ENCODE measurements at regions not wholly inside any gene's neighbourhood (a gene's known extent, or its start where the extent isn't known, plus 50 kb on each side); places are given as distances from the start of the nearest gene placed in this dataset.

- Histone ChIP-seq H4K20me1 (ENCODE audit: low read depth) (no peaks in the 10 kb centered on the region), H3K27ac (no peak overlapping the region), H3K4me2 (no peak overlapping the region), H3K27me3 (no peaks in the 10 kb centered on the region), H3K79me2 (ENCODE audit: low read depth) (no peaks in the 10 kb centered on the region), H3F3A (ENCODE audit: low read depth) (no peaks in the 10 kb centered on the region), H2AFZ (replicated peaks) (no peak overlapping the region), H3K4me1 (no peaks in the 10 kb centered on the region), H3K36me3 (no peaks in the 10 kb centered on the region), H3K9me3 (ENCODE audit: low read depth) (no peaks in the 10 kb centered on the region), H3K4me3 (no peak overlapping the region), H3K9ac (no peak overlapping the region)
- Mint-ChIP-seq H3K27me3 (ENCODE audit: insufficient read depth, low read depth) (no peaks in the 10 kb centered on the region), H3K27ac (no peak overlapping the region), H3K4me1 (no peaks in the 10 kb centered on the region), H3K36me3 (no peaks in the 10 kb centered on the region), H3K4me3 (no peak overlapping the region), H3K9me3 (no peaks in the 10 kb centered on the region)
- no peak for TF ChIP-seq EZH2phosphoT487 (IDR thresholded peaks at IDR 0.05)
- no peak for TF ChIP-seq CTCF (IDR thresholded peaks at IDR 0.05)
- TF ChIP-seq EZH2 (IDR thresholded peaks at IDR 0.05): no peak
- no peak for DNase-seq (ENCODE audit: low spot score)
Observed at GRCh38 chrX:138534410-138534809, 177.1 kb downstream of the FGF13 start.

GRCh38 chrX:138519296-138519695, 192.2 kb downstream of the FGF13 start:
- Mint-ChIP-seq H3K4me3 (no peak overlapping the region), H3K36me3 (no peaks in the 10 kb centered on the region), H3K4me1 (peaks cover 23% of the 10 kb centered on the region), H3K9me3 (no peaks in the 10 kb centered on the region), H3K27me3 (ENCODE audit: insufficient read depth, low read depth) (no peaks in the 10 kb centered on the region), H3K27ac (peak overlapping the region; percentile 94)
- Histone ChIP-seq H3K4me2 (no peak overlapping the region), H3K79me2 (ENCODE audit: low read depth) (no peaks in the 10 kb centered on the region), H4K20me1 (ENCODE audit: low read depth) (no peaks in the 10 kb centered on the region), H2AFZ (replicated peaks) (no peak overlapping the region), H3K4me3 (no peak overlapping the region), H3K27ac (no peak overlapping the region), H3K36me3 (no peaks in the 10 kb centered on the region), H3K9ac (no peak overlapping the region), H3F3A (ENCODE audit: low read depth) (no peaks in the 10 kb centered on the region), H3K9me3 (ENCODE audit: low read depth) (no peaks in the 10 kb centered on the region), H3K27me3 (no peaks in the 10 kb centered on the region), H3K4me1 (peaks cover 3% of the 10 kb centered on the region)
- TF ChIP-seq EZH2phosphoT487 (IDR thresholded peaks at IDR 0.05) (no peak), CTCF (IDR thresholded peaks at IDR 0.05) (no peak), EZH2 (IDR thresholded peaks at IDR 0.05) (no peak)
- peak; percentile 76 for DNase-seq (ENCODE audit: low spot score)

- Histone ChIP-seq H4K20me1 (ENCODE audit: low read depth) (no peaks in the 10 kb centered on the region), H3F3A (ENCODE audit: low read depth) (no peaks in the 10 kb centered on the region), H3K4me1 (no peaks in the 10 kb centered on the region), H3K9ac (no peak overlapping the region), H3K27ac (no peak overlapping the region), H3K36me3 (no peaks in the 10 kb centered on the region), H2AFZ (replicated peaks) (no peak overlapping the region), H3K9me3 (ENCODE audit: low read depth) (no peaks in the 10 kb centered on the region), H3K27me3 (no peaks in the 10 kb centered on the region), H3K79me2 (ENCODE audit: low read depth) (no peaks in the 10 kb centered on the region), H3K4me2 (no peak overlapping the region), H3K4me3 (no peak overlapping the region)
- TF ChIP-seq EZH2phosphoT487 (IDR thresholded peaks at IDR 0.05): no peak
- TF ChIP-seq EZH2 (IDR thresholded peaks at IDR 0.05): no peak
- no peak for TF ChIP-seq CTCF (IDR thresholded peaks at IDR 0.05)
- Mint-ChIP-seq H3K9me3 (peaks cover 8% of the 10 kb centered on the region), H3K27ac (no peak overlapping the region), H3K36me3 (no peaks in the 10 kb centered on the region), H3K4me3 (no peak overlapping the region), H3K4me1 (no peaks in the 10 kb centered on the region), H3K27me3 (ENCODE audit: insufficient read depth, low read depth) (no peaks in the 10 kb centered on the region)
- DNase-seq (ENCODE audit: low spot score): no peak
Observed at GRCh38 chrX:138504273-138504672, 207.2 kb downstream of the FGF13 start.

- H3K79me2 ChIP-seq (ENCODE audit: low read depth): no peaks in the 10 kb centered on the region
- H3K9ac ChIP-seq: no peak overlapping the region
- no peaks in the 10 kb centered on the region for H4K20me1 ChIP-seq (ENCODE audit: low read depth)
- no peak overlapping the region for H3K4me3 ChIP-seq
- H3K4me1 ChIP-seq: no peaks in the 10 kb centered on the region
- H3K27ac ChIP-seq: no peak overlapping the region
- no peak overlapping the region for H2AFZ ChIP-seq (replicated peaks)
- Mint-ChIP-seq H3K4me3 (no peak overlapping the region), H3K27ac (no peak overlapping the region), H3K9me3 (no peaks in the 10 kb centered on the region), H3K27me3 (ENCODE audit: insufficient read depth, low read depth) (no peaks in the 10 kb centered on the region), H3K4me1 (no peaks in the 10 kb centered on the region), H3K36me3 (no peaks in the 10 kb centered on the region)
- H3K9me3 ChIP-seq (ENCODE audit: low read depth): no peaks in the 10 kb centered on the region
- no peaks in the 10 kb centered on the region for H3F3A ChIP-seq (ENCODE audit: low read depth)
- H3K36me3 ChIP-seq: no peaks in the 10 kb centered on the region
- H3K27me3 ChIP-seq: no peaks in the 10 kb centered on the region
- DNase-seq (ENCODE audit: low spot score): no peak
- no peak overlapping the region for H3K4me2 ChIP-seq
- TF ChIP-seq EZH2phosphoT487 (IDR thresholded peaks at IDR 0.05): no peak
- no peak for TF ChIP-seq EZH2 (IDR thresholded peaks at IDR 0.05)
- TF ChIP-seq CTCF (IDR thresholded peaks at IDR 0.05): no peak
Observed at GRCh38 chrX:138492371-138492770, 219.1 kb downstream of the FGF13 start.

Measured in neural progenitor cell (in vitro differentiated cells).